ENCODE measurements at regions not wholly inside any gene's neighbourhood (a gene's known extent, or its start where the extent isn't known, plus 50 kb on each side); places are given as distances from the start of the nearest gene placed in this dataset.
A peak's percentile ranks its signal among the peaks of the same experiment; 100 is the strongest.

GRCh38 chr19:23528376-23528775 is 133.1 kb upstream of the ZNF91 start:
- Mint-ChIP-seq H3K9me3 (peaks cover 8 to 46% (median 34%) of the 10 kb centered on the region in 7 donors), H3K27me3 (no peaks in the 10 kb centered on the region), H3K4me3 (no peak overlapping the region), H3K36me3 (peaks cover 4 to 7% of the 10 kb centered on the region in 2 donors), H3K4me1 (no peaks in the 10 kb centered on the region), H3K27ac (no peak overlapping the region)
- DNase-seq (no peak), ATAC-seq (ENCODE audit: low read depth in 2 of 2) (no peak)

DNA sequence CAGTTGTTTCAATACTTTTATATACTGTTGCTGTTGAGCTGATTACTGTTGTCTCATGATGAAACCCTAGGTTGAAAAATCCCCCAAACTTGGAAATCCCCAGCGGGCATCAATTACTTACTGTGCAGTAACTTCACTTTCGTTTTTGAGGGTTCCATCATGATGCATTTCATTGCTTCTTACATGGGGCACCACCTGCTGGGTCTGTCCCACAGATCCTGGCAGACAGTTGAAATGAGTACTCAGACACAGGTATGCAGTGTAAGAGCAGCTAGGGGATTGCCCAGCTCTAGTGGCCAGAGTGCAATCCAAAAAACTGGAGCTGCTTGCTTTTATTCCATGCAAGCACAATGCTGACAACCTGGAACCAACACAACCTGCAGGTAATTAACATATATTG is 132.5 kb upstream of the ZNF91 start:
- ATAC-seq (ENCODE audit: low read depth in 2 of 2) (peak in 1 of 2 donors; percentile 35), DNase-seq (no peak)
- peaks cover 4 to 7% of the 10 kb centered on the region in 2 donors for H3K36me3 Mint-ChIP-seq
- no peak overlapping the region for H3K4me3 Mint-ChIP-seq
- peaks cover 8 to 46% (median 34%) of the 10 kb centered on the region in 7 donors for H3K9me3 Mint-ChIP-seq
- no peaks in the 10 kb centered on the region for H3K4me1 Mint-ChIP-seq
- H3K27me3 Mint-ChIP-seq, result no peaks in the 10 kb centered on the region
- H3K27ac Mint-ChIP-seq, result no peak overlapping the region

- Mint-ChIP-seq H3K27me3 (no peaks in the 10 kb centered on the region), H3K27ac (no peak overlapping the region), H3K9me3 (peaks cover 10 to 41% (median 24%) of the 10 kb centered on the region in 7 donors)
Observed at GRCh38 chr19:23526302-23526701, 131.0 kb upstream of the ZNF91 start.

DNA sequence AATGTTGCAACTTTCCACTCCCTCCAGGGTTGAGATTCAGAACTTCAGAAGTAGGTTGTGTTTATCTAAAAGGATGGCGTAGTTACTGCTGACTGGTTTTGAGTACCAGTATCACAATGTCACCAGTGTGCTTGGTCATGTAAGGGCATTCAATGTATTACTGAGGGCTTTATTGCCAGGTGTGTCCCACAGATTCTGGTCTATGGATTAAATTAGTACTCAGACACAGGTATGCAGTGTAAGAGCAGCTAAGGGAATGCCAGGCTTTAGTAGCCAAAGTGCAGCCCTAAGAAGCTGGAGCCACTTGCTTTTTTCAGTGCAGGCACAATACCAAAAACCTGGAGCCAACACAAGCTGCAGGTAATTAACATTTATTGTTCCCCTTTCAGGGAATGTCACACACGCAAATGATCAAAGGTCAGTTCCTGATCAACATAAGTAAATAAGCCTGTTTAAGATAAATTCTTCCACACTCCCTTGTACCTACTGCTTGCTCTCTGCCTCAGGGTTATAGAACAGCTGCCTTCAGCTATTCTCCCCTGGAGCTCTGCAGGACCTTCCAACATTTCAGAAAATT is 130.1 kb upstream of the ZNF91 start:
- Mint-ChIP-seq H3K27me3 (no peaks in the 10 kb centered on the region), H3K36me3 (peaks cover 4 to 7% of the 10 kb centered on the region in 2 donors), H3K27ac (no peak overlapping the region), H3K9me3 (peaks cover 10 to 36% (median 21%) of the 10 kb centered on the region in 7 donors), H3K4me1 (no peaks in the 10 kb centered on the region), H3K4me3 (no peak overlapping the region)
- DNase-seq (no peak), ATAC-seq (ENCODE audit: low read depth in 2 of 2) (no peak)

More at GRCh38 chr19:23526302-23526701, 131.0 kb upstream of the ZNF91 start:
- no peak overlapping the region for H3K4me3 Mint-ChIP-seq
- DNase-seq (no peak), ATAC-seq (ENCODE audit: low read depth in 2 of 2) (no peak)
- H3K4me1 Mint-ChIP-seq, result no peaks in the 10 kb centered on the region
- peaks cover 4 to 7% of the 10 kb centered on the region in 2 donors for H3K36me3 Mint-ChIP-seq

DNA sequence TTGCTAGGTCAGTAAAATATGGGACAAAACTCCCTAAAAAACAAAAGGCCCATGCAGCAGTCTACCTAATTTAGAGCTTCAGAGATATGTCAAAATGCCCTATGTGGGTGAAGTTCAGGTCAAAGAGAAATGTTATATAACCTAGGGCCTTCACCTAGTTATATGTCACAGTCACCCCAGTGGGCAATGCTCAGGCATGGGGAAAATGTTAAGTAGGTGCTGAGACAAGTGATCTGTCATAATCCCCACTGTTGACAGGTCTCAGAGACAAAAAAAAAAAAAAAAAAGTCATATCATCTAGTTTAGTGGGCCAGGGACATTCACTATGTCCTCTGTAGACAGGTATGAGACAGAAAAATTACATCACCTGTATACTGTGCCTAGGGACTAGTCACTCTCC is 128.6 kb upstream of the ZNF91 start:
- no peak for DNase-seq
- H3K9me3 Mint-ChIP-seq, result peaks cover 12 to 25% (median 18%) of the 10 kb centered on the region in 7 donors
- H3K36me3 Mint-ChIP-seq, result peaks cover 4 to 7% of the 10 kb centered on the region in 2 donors
- no peaks in the 10 kb centered on the region for H3K27me3 Mint-ChIP-seq
- no peak overlapping the region for H3K27ac Mint-ChIP-seq
- H3K4me1 Mint-ChIP-seq, result no peaks in the 10 kb centered on the region
- H3K4me3 Mint-ChIP-seq, result peak overlapping the region in 1 of 8 donors; percentile 3
- no peak for ATAC-seq (ENCODE audit: low read depth in 2 of 2)

- Mint-ChIP-seq H3K4me3 (no peak overlapping the region), H3K9me3 (peaks cover 1 to 19% (median 9%) of the 10 kb centered on the region in 7 donors), H3K27ac (no peak overlapping the region)
Observed at GRCh38 chr19:23522431-23522830, 127.2 kb upstream of the ZNF91 start.

GRCh38 chr19:23521471-23521870 is 126.2 kb upstream of the ZNF91 start:
- H3K27me3 Mint-ChIP-seq, result no peaks in the 10 kb centered on the region
- H3K9me3 Mint-ChIP-seq, result peaks cover 0 to 19% (median 8%) of the 10 kb centered on the region in 7 donors

More at GRCh38 chr19:23522431-23522830, 127.2 kb upstream of the ZNF91 start:
- ATAC-seq (ENCODE audit: low read depth in 2 of 2) (no peak), DNase-seq (no peak)
- H3K36me3 Mint-ChIP-seq, result no peaks in the 10 kb centered on the region
- no peaks in the 10 kb centered on the region for H3K4me1 Mint-ChIP-seq
- no peaks in the 10 kb centered on the region for H3K27me3 Mint-ChIP-seq

DNA sequence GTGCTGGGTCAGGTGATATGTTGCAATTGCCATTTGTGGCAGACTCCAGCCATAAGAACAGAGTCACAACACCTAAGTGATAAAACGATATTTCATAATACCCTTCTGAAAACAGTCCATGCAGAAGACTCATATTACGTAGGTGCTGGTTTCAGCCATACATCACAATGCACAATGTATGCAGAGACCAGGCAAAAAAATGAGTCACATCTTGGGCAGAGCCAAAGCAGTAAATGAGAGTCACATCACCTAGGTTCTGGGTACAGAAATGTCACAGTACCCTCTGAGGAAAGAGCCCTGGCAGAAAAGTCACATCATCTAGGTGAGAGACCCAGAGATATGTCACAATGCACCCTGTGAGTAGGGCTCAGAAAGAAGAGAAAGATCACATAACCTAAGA is 125.2 kb upstream of the ZNF91 start:
- H3K4me1 Mint-ChIP-seq, result no peaks in the 10 kb centered on the region
- ATAC-seq (ENCODE audit: low read depth in 2 of 2) (no peak), DNase-seq (no peak)
- H3K9me3 Mint-ChIP-seq, result peaks cover 0 to 16% (median 6%) of the 10 kb centered on the region in 7 donors
- H3K36me3 Mint-ChIP-seq, result no peaks in the 10 kb centered on the region
- H3K27me3 Mint-ChIP-seq, result no peaks in the 10 kb centered on the region
- no peak overlapping the region for H3K4me3 Mint-ChIP-seq
- no peak overlapping the region for H3K27ac Mint-ChIP-seq

More at GRCh38 chr19:23521471-23521870, 126.2 kb upstream of the ZNF91 start:
- no peak overlapping the region for H3K27ac Mint-ChIP-seq
- no peaks in the 10 kb centered on the region for H3K36me3 Mint-ChIP-seq
- DNase-seq (no peak), ATAC-seq (ENCODE audit: low read depth in 2 of 2) (no peak)
- H3K4me3 Mint-ChIP-seq, result no peak overlapping the region
- H3K4me1 Mint-ChIP-seq, result no peaks in the 10 kb centered on the region

- Mint-ChIP-seq H3K4me3 (no peak overlapping the region), H3K9me3 (peaks cover 0 to 10% (median 4%) of the 10 kb centered on the region in 7 donors), H3K36me3 (no peaks in the 10 kb centered on the region), H3K27me3 (no peaks in the 10 kb centered on the region), H3K4me1 (no peaks in the 10 kb centered on the region), H3K27ac (peak overlapping the region in 1 of 6 donors; percentile 49)
- DNase-seq, result no peak
- no peak for ATAC-seq (ENCODE audit: low read depth in 2 of 2)
Observed at GRCh38 chr19:23519031-23519430, 123.8 kb upstream of the ZNF91 start.

- ATAC-seq (ENCODE audit: low read depth in 2 of 2), result no peak
- Mint-ChIP-seq H3K36me3 (no peaks in the 10 kb centered on the region), H3K27ac (no peak overlapping the region), H3K27me3 (no peaks in the 10 kb centered on the region), H3K4me1 (no peaks in the 10 kb centered on the region), H3K9me3 (peaks cover 0 to 6% (median 2%) of the 10 kb centered on the region in 7 donors), H3K4me3 (no peak overlapping the region)
- no peak for DNase-seq
Observed at GRCh38 chr19:23516266-23516665, 121.0 kb upstream of the ZNF91 start.

DNA sequence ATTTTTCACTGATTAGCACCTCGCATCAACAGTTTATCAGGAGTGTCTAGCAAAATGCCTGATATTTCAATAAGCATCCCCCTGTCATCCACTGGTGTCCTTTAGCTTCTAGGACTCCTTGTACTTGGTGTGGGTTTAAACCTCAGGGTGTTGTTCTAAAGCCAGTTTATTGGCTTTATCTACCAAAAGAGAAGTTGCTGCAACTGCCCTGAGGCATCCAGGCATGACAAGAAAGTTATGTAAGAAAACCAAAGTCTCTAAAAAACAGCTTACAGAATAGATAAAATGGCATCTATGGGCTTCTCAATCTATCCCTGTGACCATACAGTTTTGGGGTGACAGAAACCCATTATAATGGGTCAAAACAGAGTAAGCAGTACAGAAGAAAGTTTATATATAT is 120.3 kb upstream of the ZNF91 start:
- Mint-ChIP-seq H3K4me3 (no peak overlapping the region), H3K27ac (no peak overlapping the region), H3K36me3 (no peaks in the 10 kb centered on the region), H3K9me3 (peaks cover 0 to 8% (median 4%) of the 10 kb centered on the region in 7 donors), H3K4me1 (no peaks in the 10 kb centered on the region), H3K27me3 (no peaks in the 10 kb centered on the region)
- no peak for DNase-seq
- no peak for ATAC-seq (ENCODE audit: low read depth in 2 of 2)

- no peak for DNase-seq
- Mint-ChIP-seq H3K4me1 (no peaks in the 10 kb centered on the region), H3K27ac (no peak overlapping the region), H3K9me3 (peaks cover 0 to 7% (median 2%) of the 10 kb centered on the region in 7 donors), H3K36me3 (no peaks in the 10 kb centered on the region), H3K27me3 (no peaks in the 10 kb centered on the region), H3K4me3 (no peak overlapping the region)
- ATAC-seq (ENCODE audit: low read depth in 2 of 2), result no peak
Observed at GRCh38 chr19:23512151-23512925, 117.1 kb upstream of the ZNF91 start.

DNA sequence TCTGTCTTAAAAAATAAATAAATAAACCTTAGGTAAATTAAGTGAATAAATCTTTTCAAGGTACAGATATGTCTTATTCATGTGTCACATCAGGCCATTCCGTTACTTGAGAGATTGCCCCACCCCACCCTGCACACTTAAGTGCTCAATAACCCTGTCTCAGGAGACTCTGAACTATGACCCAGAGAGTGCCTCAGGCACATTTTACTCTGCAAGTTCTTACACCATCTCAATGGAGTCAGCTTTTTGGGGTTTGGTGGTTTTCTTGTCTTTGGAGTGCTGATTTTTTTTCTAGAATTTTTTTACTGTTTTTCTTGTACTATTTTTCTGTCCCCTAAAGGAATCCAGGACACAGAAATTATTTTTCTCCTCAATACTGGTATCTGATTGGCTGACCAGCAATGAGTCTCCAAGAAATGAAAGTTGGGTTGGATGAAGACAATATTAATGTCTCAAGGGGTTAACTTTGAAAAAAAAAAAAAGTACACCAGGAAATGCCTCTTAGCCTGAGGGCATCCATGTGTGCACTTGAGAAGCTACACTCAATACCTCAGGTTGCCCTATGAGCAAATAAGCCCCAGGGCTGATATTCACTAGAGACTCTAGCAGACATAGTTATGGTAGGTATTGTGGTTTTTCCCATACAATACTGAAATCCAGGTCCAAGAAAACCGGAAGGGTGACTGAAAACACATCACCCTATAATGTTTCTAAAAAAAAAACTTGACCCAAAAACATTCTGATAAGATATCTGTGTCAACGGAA is 114.6 kb upstream of the ZNF91 start:
- peaks cover 0 to 7% (median 2%) of the 10 kb centered on the region in 7 donors for H3K9me3 Mint-ChIP-seq
- no peak for DNase-seq
- no peaks in the 10 kb centered on the region for H3K36me3 Mint-ChIP-seq
- H3K4me3 Mint-ChIP-seq, result no peak overlapping the region
- ATAC-seq (ENCODE audit: low read depth in 2 of 2), result no peak
- no peaks in the 10 kb centered on the region for H3K27me3 Mint-ChIP-seq
- H3K4me1 Mint-ChIP-seq, result no peaks in the 10 kb centered on the region
- H3K27ac Mint-ChIP-seq, result no peak overlapping the region
